GM12878 (cell line): ENCODE measurements at regions not wholly inside any gene's neighbourhood (a gene's known extent, or its start where the extent isn't known, plus 50 kb on each side); places are given as distances from the start of the nearest gene placed in this dataset.

Experiments
- ATAC-seq: fragments of 200-7000 bp; cut with Tn5 transposase; 3 replicates; pipeline ENCODE4 v1.9.1; 2020; ENCODE audit warnings: mild to moderate bottlenecking, moderate library complexity
- BruUV-seq: library from RNA; stranded (reverse); fragments of 400-500 nt; replicated peaks from 2 replicates; lab custom pipeline; 2021; lab: Mats Ljungman, UMichigan
- CTCF ChIA-PET: fragments of 300-600 bp; sonication (Branson Sonifier 250); formaldehyde crosslinking; extraction: SDS; loops from one replicate; lab custom pipeline; 2021; ENCODE audit warnings: inconsistent platforms; lab: Yijun Ruan, JAX
- POLR2A ChIA-PET: fragments of 350-600 bp; formaldehyde crosslinking; extraction: SDS; loops from one replicate; lab custom pipeline; 2021; ENCODE audit warnings: inconsistent platforms; lab: Charles Lee
- RAD21 ChIA-PET: fragments of 300-600 bp; sonication (Branson Sonifier 250); formaldehyde crosslinking; loops from one replicate; lab custom pipeline; 2023; ENCODE audit warnings: antibody characterized with exemption; ENCODE audit not compliant: unreplicated experiment; lab: Charles Lee
- SMC1A ChIA-PET: fragments of 300-600 bp; sonication (Branson Sonifier 250); formaldehyde crosslinking; loops from one replicate; lab custom pipeline; 2023; ENCODE audit not compliant: unreplicated experiment, uncharacterized antibody; lab: Charles Lee
- DNase-seq: peaks from one replicate; pipeline ENCODE4 v3.0.0-alpha.2; 2011; ENCODE audit warnings: low read depth, low spot score
- FAIRE-seq: peaks from 3 replicates; lab custom pipeline; 2011; peaks lifted over from hg19 to GRCh38; lab: Jason Lieb, UNC
- H2AFZ ChIP-seq: 2 replicates; pipeline ENCODE4 v1.6.0; 2011; ENCODE audit warnings: low read depth, low read length, control low read depth; ENCODE audit not compliant: control insufficient read depth
- H3K27ac ChIP-seq: 2 replicates; pipeline ENCODE4 v1.5.1; 2011; ENCODE audit warnings: control low read depth; ENCODE audit not compliant: control insufficient read depth, insufficient read depth
- H3K27me3 ChIP-seq, 2 experiments: replicated peaks in 1 of 2; 2 replicates each; pipeline versions ENCODE4 v1.6.0 to v1.6.1; 2011; ENCODE audit warnings: low read length in 1 of 2; ENCODE audit not compliant: control insufficient read depth in 2 of 2, insufficient read depth in 2 of 2
- H3K36me3 ChIP-seq, 2 experiments: 2 replicates each; pipeline ENCODE4 v1.5.1; 2011; ENCODE audit warnings: low read length in 1 of 2; ENCODE audit not compliant: control insufficient read depth in 2 of 2, insufficient read depth in 2 of 2
- H3K4me1 ChIP-seq: 2 replicates; pipeline ENCODE4 v1.6.1; 2011; ENCODE audit warnings: mild to moderate bottlenecking, low read length, moderate library complexity, mixed read lengths; ENCODE audit not compliant: control insufficient read depth, insufficient read depth
- H3K4me2 ChIP-seq: 2 replicates; pipeline ENCODE4 v1.6.0; 2011; ENCODE audit warnings: control low read depth; ENCODE audit not compliant: control insufficient read depth, insufficient read depth
- H3K4me3 ChIP-seq: fragments of 200-600 bp; sonication (generic); 2 replicates; pipeline ENCODE4 v1.5.1; 2016
- H3K79me2 ChIP-seq: 2 replicates; pipeline ENCODE4 v1.6.0; 2011; ENCODE audit warnings: low read length; ENCODE audit not compliant: control insufficient read depth, insufficient read depth
- H3K9ac ChIP-seq: 2 replicates; pipeline ENCODE4 v1.8.0; 2011; ENCODE audit warnings: low read length, control low read depth, mixed read lengths; ENCODE audit not compliant: control insufficient read depth, insufficient read depth
- H3K9me3 ChIP-seq: replicated peaks from 3 replicates; pipeline ENCODE4 v1.5.1; 2011; ENCODE audit warnings: mild to moderate bottlenecking, low read length; ENCODE audit not compliant: control insufficient read depth, insufficient read depth
- H4K20me1 ChIP-seq: 2 replicates; pipeline ENCODE4 v1.6.0; 2011; ENCODE audit not compliant: control insufficient read depth, insufficient read depth
- MLLT1 ChIP-seq: fragments of 450-650 bp; IDR thresholded peaks from 2 replicates; pipeline ENCODE4 v1.6.1; 2016; ENCODE audit warnings: mild to moderate bottlenecking
- NR2F1 ChIP-seq: fragments of 450-650 bp; conservative IDR thresholded peaks from 2 replicates; pipeline ENCODE4 v1.6.1; 2017; ENCODE audit warnings: mild to moderate bottlenecking
- PAX8 ChIP-seq: fragments of 450-650 bp; IDR thresholded peaks from 2 replicates; pipeline ENCODE4 v1.6.1; 2017; ENCODE audit warnings: mild to moderate bottlenecking, moderate library complexity
- PML ChIP-seq: IDR thresholded peaks from 2 replicates; pipeline ENCODE4 v1.6.1; 2012; ENCODE audit warnings: low read length, inconsistent platforms
- POLR2AphosphoS2 ChIP-seq: IDR thresholded peaks from 2 replicates; pipeline ENCODE4 v1.6.1; 2011; ENCODE audit warnings: low read depth, mild to moderate bottlenecking, low read length, improper control_type of control experiment, moderate library complexity
- SP1 ChIP-seq: IDR thresholded peaks from one replicate; pipeline ENCODE4 v1.6.1; 2011; ENCODE audit warnings: low read depth, low read length
- WGBS: methylation state at CpG from one replicate; pipeline ENCODE4 v1.1.6; 2016; ENCODE audit warnings: low lambda C conversion rate; ENCODE audit not compliant: insufficient replicate concordance, insufficient coverage; ENCODE audit errors: missing lambda C conversion rate; 5-methylcytosine and 5-hydroxymethylcytosine counted together
- in situ Hi-C: fragments of 300-500 bp; cut with MboI; formaldehyde crosslinking; loops from 9 replicates; pipeline ENCODE4 v1.14.3; 2018; ENCODE audit warnings: mixed read lengths
- intact Hi-C: fragments of 100-400 bp; cut with micrococcal nuclease; formaldehyde crosslinking; loops from one replicate; pipeline ENCODE4 v1.14.2; 2022; ENCODE audit not compliant: unreplicated experiment
- TF ChIP-seq, protein P1 (sequence below): IDR thresholded peaks from 2 replicates; pipeline ENCODE4 v1.6.1; 2011; ENCODE audit warnings: mild to moderate bottlenecking, low read depth, low read length, moderate library complexity; ENCODE audit not compliant: insufficient replicate concordance
- TF ChIP-seq, protein P2 (sequence below): IDR thresholded peaks from 2 replicates; pipeline ENCODE4 v1.6.1; 2012; ENCODE audit warnings: low read depth, low read length, improper control_type of control experiment
- TF ChIP-seq, protein P3 (sequence below): IDR thresholded peaks from 2 replicates; pipeline ENCODE4 v1.6.1; 2011; ENCODE audit warnings: low read depth, mild to moderate bottlenecking, low read length, moderate library complexity, borderline replicate concordance; ENCODE audit errors: extremely low read depth
- TF ChIP-seq, protein P4 (sequence below): IDR thresholded peaks from 2 replicates; pipeline ENCODE4 v1.6.1; 2011; ENCODE audit warnings: borderline replicate concordance, low read depth, mild to moderate bottlenecking, moderate library complexity, mixed read lengths, low read length; ENCODE audit not compliant: insufficient read depth; ENCODE audit errors: extremely low read length

DNA sequence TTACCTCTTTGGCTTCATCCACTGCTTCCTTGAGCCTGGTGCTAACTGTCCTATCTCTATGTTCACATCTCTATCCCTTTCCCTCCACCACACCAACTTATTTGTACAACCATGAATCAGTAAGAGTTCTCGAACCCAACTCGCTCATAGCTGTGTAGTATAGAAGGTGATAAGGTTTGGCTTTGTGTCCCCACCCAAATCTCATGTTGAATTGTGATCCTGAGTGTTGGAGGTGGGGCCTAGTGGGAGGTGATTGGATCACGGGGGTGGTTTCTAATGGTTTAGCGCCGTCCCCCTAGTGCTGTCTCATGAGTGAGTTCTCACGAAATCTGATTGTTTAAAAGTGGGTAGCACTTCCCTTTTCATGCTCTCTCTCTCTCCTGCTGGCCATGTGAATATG is 235.6 kb upstream of the FMN2 start (continued):
- no peak for TF ChIP-seq SP1
- TF ChIP-seq, protein P1, sequence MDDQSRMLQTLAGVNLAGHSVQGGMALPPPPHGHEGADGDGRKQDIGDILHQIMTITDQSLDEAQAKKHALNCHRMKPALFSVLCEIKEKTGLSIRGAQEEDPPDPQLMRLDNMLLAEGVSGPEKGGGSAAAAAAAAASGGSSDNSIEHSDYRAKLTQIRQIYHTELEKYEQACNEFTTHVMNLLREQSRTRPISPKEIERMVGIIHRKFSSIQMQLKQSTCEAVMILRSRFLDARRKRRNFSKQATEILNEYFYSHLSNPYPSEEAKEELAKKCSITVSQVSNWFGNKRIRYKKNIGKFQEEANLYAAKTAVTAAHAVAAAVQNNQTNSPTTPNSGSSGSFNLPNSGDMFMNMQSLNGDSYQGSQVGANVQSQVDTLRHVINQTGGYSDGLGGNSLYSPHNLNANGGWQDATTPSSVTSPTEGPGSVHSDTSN = no peak
- no peak for TF ChIP-seq PAX8

DNA sequence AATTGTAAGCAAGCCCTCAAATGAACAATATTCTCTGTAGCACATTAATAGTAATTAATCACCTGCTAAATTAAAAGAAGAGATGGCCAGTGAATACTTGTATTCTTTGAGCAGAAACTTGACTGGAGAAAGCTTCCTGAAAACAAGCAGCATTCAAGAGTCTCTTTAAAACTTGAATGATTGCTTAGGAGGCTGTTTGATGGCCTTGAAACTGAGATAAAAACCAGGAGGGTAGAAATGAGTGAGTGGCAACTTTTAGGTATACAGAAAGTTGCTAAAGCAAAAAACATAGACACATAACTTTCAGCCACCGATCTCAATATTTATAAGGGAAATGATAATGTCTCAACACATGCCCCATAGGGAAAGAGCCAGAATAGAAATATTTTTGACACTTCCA is 234.8 kb upstream of the FMN2 start:
- CTCF ChIA-PET = no interaction called here
- no peak overlapping the region for H3K9ac ChIP-seq
- no peak overlapping the region for H3K27ac ChIP-seq
- SMC1A ChIA-PET = no interaction called here
- H3K79me2 ChIP-seq = no peaks in the 10 kb centered on the region
- FAIRE-seq (no peak), ATAC-seq (no peak), DNase-seq (no peak)
- in situ Hi-C loops (no loop called here), intact Hi-C loops (no loop called here)
- no peaks in the 10 kb centered on the region for H3K9me3 ChIP-seq
- H3K27me3 ChIP-seq = no peaks in the 10 kb centered on the region
- H2AFZ ChIP-seq = no peak overlapping the region
- no peaks in the 10 kb centered on the region for H4K20me1 ChIP-seq
- no peaks in the 10 kb centered on the region for H3K4me1 ChIP-seq
- TF ChIP-seq, protein P2, sequence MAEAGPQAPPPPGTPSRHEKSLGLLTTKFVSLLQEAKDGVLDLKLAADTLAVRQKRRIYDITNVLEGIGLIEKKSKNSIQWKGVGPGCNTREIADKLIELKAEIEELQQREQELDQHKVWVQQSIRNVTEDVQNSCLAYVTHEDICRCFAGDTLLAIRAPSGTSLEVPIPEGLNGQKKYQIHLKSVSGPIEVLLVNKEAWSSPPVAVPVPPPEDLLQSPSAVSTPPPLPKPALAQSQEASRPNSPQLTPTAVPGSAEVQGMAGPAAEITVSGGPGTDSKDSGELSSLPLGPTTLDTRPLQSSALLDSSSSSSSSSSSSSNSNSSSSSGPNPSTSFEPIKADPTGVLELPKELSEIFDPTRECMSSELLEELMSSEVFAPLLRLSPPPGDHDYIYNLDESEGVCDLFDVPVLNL = no peak
- TF ChIP-seq MLLT1 = no peak
- TF ChIP-seq, protein P3, sequence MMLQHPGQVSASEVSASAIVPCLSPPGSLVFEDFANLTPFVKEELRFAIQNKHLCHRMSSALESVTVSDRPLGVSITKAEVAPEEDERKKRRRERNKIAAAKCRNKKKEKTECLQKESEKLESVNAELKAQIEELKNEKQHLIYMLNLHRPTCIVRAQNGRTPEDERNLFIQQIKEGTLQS = no peak
- no peak for TF ChIP-seq POLR2AphosphoS2
- TF ChIP-seq NR2F1 = no peak
- TF ChIP-seq, protein P4, sequence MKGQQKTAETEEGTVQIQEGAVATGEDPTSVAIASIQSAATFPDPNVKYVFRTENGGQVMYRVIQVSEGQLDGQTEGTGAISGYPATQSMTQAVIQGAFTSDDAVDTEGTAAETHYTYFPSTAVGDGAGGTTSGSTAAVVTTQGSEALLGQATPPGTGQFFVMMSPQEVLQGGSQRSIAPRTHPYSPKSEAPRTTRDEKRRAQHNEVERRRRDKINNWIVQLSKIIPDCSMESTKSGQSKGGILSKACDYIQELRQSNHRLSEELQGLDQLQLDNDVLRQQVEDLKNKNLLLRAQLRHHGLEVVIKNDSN = no peak
- TF ChIP-seq PML = no peak
- RAD21 ChIA-PET = no interaction called here
- POLR2A ChIA-PET = no interaction called here
- BruUV-seq = no TSS peak
- no peaks in the 10 kb centered on the region for H3K36me3 ChIP-seq
- H3K4me2 ChIP-seq = no peak overlapping the region
- WGBS = 4% methylated on average over 1 of the region's 1 CpG
- no peak overlapping the region for H3K4me3 ChIP-seq
